Suprapubic skin (tissue), 4 donors: ENCODE measurements at regions not wholly inside any gene's neighbourhood (a gene's known extent, or its start where the extent isn't known, plus 50 kb on each side); places are given as distances from the start of the nearest gene placed in this dataset.

Experiments used
- DNase-seq, 2 donors: peaks; one replicate each; pipeline ENCODE4 v3.0.0-alpha.2; 2019; ENCODE audit warnings: low spot score in 2 of 2
- H3K27ac ChIP-seq: fragments of 200-600 bp; sonication (generic); one replicate; pipeline ENCODE4 v1.5.1; 2019
- H3K27me3 ChIP-seq: fragments of 200-600 bp; sonication (generic); one replicate; pipeline ENCODE4 v1.5.1; 2019
- H3K36me3 ChIP-seq: fragments of 200-600 bp; sonication (generic); one replicate; pipeline ENCODE4 v1.5.1; 2019
- H3K4me1 ChIP-seq: fragments of 200-600 bp; sonication (generic); one replicate; pipeline ENCODE4 v1.5.1; 2019
- H3K4me3 ChIP-seq: fragments of 200-600 bp; sonication (generic); one replicate; pipeline ENCODE4 v1.5.1; 2019; ENCODE audit warnings: mild to moderate bottlenecking
- H3K9me3 ChIP-seq: fragments of 200-600 bp; sonication (generic); one replicate; pipeline ENCODE4 v1.5.1; 2019
- CTCF ChIP-seq, 2 donors: fragments of 200-600 bp in 1 of 2; fragments of 450-650 bp in 1 of 2; sonication (generic) in 1 of 2; IDR thresholded peaks; one replicate each; pipeline ENCODE4 v1.5.1; 2016 to 2019; ENCODE audit warnings: antibody characterized with exemption in 2 of 2, mild to moderate bottlenecking in 1 of 2, moderate library complexity in 1 of 2
- EP300 ChIP-seq: sonication (generic); formaldehyde crosslinking; IDR thresholded peaks from one replicate; pipeline ENCODE4 v1.6.1; 2017; ENCODE audit warnings: antibody characterized with exemption
- POLR2A ChIP-seq, 2 donors: fragments of 450-650 bp; IDR thresholded peaks; one replicate each; pipeline ENCODE4 v1.6.1; 2017; ENCODE audit warnings: antibody characterized with exemption in 2 of 2, mild to moderate bottlenecking in 2 of 2, moderate library complexity in 2 of 2
- POLR2AphosphoS5 ChIP-seq, 3 donors: sonication (generic); formaldehyde crosslinking; IDR thresholded peaks; one replicate each; pipeline ENCODE4 v1.6.1; 2017; ENCODE audit warnings: antibody characterized with exemption in 3 of 3
- WGBS: methylation state at CpG from one replicate; pipeline ENCODE4 v1.1.5; 2018; 5-methylcytosine and 5-hydroxymethylcytosine counted together

- no peaks in the 10 kb centered on the region for H3K27me3 ChIP-seq
- TF ChIP-seq EP300 (no peak), CTCF (IDR thresholded peaks at IDR 0.05) (no peak)
- no peak overlapping the region for H3K4me3 ChIP-seq
- no peak overlapping the region for H3K27ac ChIP-seq
- 51% methylated on average over 4 of the region's 4 CpGs for WGBS
- no peaks in the 10 kb centered on the region for H3K36me3 ChIP-seq
- H3K9me3 ChIP-seq, result no peaks in the 10 kb centered on the region
- H3K4me1 ChIP-seq, result no peaks in the 10 kb centered on the region
- no peak for DNase-seq
Measured at GRCh38 chrX:11960031-11960430, 178.2 kb upstream of the FRMPD4 start.

- Histone ChIP-seq H3K4me3 (no peak overlapping the region), H3K27me3 (no peaks in the 10 kb centered on the region), H3K4me1 (no peaks in the 10 kb centered on the region), H3K27ac (no peak overlapping the region), H3K36me3 (no peaks in the 10 kb centered on the region), H3K9me3 (no peaks in the 10 kb centered on the region)
- TF ChIP-seq EP300, result no peak
- TF ChIP-seq POLR2AphosphoS5 (IDR thresholded peaks at IDR 0.05), result no peak
- TF ChIP-seq CTCF (IDR thresholded peaks at IDR 0.05), result no peak
- no peak for TF ChIP-seq POLR2A (IDR thresholded peaks at IDR 0.05)
- DNase-seq, result no peak
- 53% methylated on average over 1 of the region's 1 CpG for WGBS
Measured at GRCh38 chrX:11965436-11965835, 172.8 kb upstream of the FRMPD4 start.

- no peaks in the 10 kb centered on the region for H3K4me1 ChIP-seq
- no peak for DNase-seq
- H3K27ac ChIP-seq, result no peak overlapping the region
- H3K4me3 ChIP-seq, result no peak overlapping the region
- TF ChIP-seq EP300 (no peak), POLR2AphosphoS5 (IDR thresholded peaks at IDR 0.05) (no peak), POLR2A (IDR thresholded peaks at IDR 0.05) (no peak), CTCF (IDR thresholded peaks at IDR 0.05) (no peak)
- no peaks in the 10 kb centered on the region for H3K36me3 ChIP-seq
- no peaks in the 10 kb centered on the region for H3K9me3 ChIP-seq
- no peaks in the 10 kb centered on the region for H3K27me3 ChIP-seq
- 51% methylated on average over 6 of the region's 6 CpGs for WGBS
Measured at GRCh38 chrX:11967986-11968869, 170.0 kb upstream of the FRMPD4 start.

GRCh38 chrX:11968991-11969390, 169.3 kb upstream of the FRMPD4 start:
- Histone ChIP-seq H3K4me3 (no peak overlapping the region), H3K4me1 (no peaks in the 10 kb centered on the region), H3K9me3 (no peaks in the 10 kb centered on the region), H3K27ac (no peak overlapping the region), H3K27me3 (no peaks in the 10 kb centered on the region), H3K36me3 (no peaks in the 10 kb centered on the region)
- TF ChIP-seq POLR2AphosphoS5 (IDR thresholded peaks at IDR 0.05) (no peak), CTCF (IDR thresholded peaks at IDR 0.05) (no peak), EP300 (no peak), POLR2A (IDR thresholded peaks at IDR 0.05) (no peak)
- WGBS, result 81% methylated on average over 4 of the region's 4 CpGs
- no peak for DNase-seq

- H3K4me3 ChIP-seq, result no peak overlapping the region
- TF ChIP-seq POLR2A (IDR thresholded peaks at IDR 0.05) (no peak), CTCF (IDR thresholded peaks at IDR 0.05) (no peak)
- H3K36me3 ChIP-seq, result no peaks in the 10 kb centered on the region
- DNase-seq, result no peak
- H3K9me3 ChIP-seq, result no peaks in the 10 kb centered on the region
- H3K27ac ChIP-seq, result no peak overlapping the region
- no peaks in the 10 kb centered on the region for H3K4me1 ChIP-seq
- H3K27me3 ChIP-seq, result no peaks in the 10 kb centered on the region
- 60% methylated on average over 6 of the region's 6 CpGs for WGBS
Measured at GRCh38 chrX:11970578-11971359, 167.5 kb upstream of the FRMPD4 start.
